Urinary bladder (tissue), 3 donors: ENCODE measurements at regions not wholly inside any gene's neighbourhood (a gene's known extent, or its start where the extent isn't known, plus 50 kb on each side); places are given as distances from the start of the nearest gene placed in this dataset.

Source experiments
- DNase-seq: peaks from one replicate; pipeline ENCODE4 v3.0.0-alpha.2; 2015; ENCODE audit errors: extremely low spot score
- H3K27ac ChIP-seq: one replicate; pipeline ENCODE4 v1.5.1; 2013; ENCODE audit warnings: low read depth, mild to moderate bottlenecking, moderate library complexity
- H3K36me3 ChIP-seq: one replicate; pipeline ENCODE4 v1.6.1; 2013; ENCODE audit warnings: mild to moderate bottlenecking, moderate library complexity; ENCODE audit not compliant: insufficient read depth
- H3K4me1 ChIP-seq: one replicate; pipeline ENCODE4 v1.6.1; 2013; ENCODE audit warnings: mild to moderate bottlenecking, moderate library complexity; ENCODE audit not compliant: insufficient read depth
- H3K4me3 ChIP-seq: one replicate; pipeline ENCODE4 v1.5.1; 2013; ENCODE audit warnings: low read depth, low read length
- WGBS: extraction: QIAGEN DNeasy Blood & Tissue Kit; methylation state at CpG from one replicate; pipeline ENCODE4 v1.1.7; 2013; 5-methylcytosine and 5-hydroxymethylcytosine counted together
- donor health status: healthy with polysubstance abuse.
- donor health status: healthy.

DNA sequence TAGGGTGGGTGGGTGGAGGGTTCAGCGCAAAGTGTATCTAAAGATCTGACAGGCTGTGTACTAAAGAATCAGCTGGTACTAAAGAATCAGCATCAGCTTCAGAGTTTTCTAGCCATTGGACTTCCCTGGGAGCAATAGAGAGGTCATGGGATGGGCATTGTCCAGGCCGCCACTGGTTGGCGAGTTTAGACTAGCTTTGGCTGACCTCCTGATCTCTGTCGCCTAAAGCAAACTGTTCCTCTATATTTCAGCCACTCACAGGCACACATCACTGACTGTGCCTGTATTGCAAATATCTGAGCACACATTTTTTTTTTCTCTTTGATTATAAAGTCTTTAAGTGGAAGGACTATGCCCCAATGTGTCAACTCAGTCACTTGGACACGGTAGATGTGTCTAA, 267.8 kb upstream of the SKOR2 start:
- Histone ChIP-seq H3K4me3 (no peak overlapping the region), H3K36me3 (no peaks in the 10 kb centered on the region), H3K27ac (no peak overlapping the region), H3K4me1 (no peaks in the 10 kb centered on the region)
- DNase-seq, result no peak
- WGBS, result 80% methylated on average over 5 of the region's 5 CpGs

DNA sequence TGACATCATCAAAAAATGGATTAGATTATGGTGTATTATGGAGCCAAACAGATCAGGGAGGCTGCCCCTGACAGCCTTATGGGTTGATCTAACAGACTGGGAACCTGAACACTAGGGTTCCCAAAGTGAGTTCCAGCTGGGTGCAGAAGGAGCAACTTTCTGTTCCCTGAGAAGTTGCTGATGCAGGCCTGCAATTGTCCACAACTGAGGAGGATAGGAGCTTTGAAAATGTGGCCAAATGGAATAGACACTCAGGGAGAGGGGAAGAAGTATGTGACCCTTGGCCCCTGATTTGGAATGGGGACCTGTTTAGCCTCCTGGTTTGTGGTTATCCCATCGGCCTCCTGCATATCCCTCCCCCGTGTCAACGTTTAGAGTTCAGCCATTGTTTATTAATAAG, 262.2 kb upstream of the SKOR2 start:
- Histone ChIP-seq H3K27ac (no peak overlapping the region), H3K4me1 (no peaks in the 10 kb centered on the region), H3K36me3 (no peaks in the 10 kb centered on the region), H3K4me3 (no peak overlapping the region)
- DNase-seq, result no peak
- 58% methylated on average over 3 of the region's 3 CpGs for WGBS

DNA sequence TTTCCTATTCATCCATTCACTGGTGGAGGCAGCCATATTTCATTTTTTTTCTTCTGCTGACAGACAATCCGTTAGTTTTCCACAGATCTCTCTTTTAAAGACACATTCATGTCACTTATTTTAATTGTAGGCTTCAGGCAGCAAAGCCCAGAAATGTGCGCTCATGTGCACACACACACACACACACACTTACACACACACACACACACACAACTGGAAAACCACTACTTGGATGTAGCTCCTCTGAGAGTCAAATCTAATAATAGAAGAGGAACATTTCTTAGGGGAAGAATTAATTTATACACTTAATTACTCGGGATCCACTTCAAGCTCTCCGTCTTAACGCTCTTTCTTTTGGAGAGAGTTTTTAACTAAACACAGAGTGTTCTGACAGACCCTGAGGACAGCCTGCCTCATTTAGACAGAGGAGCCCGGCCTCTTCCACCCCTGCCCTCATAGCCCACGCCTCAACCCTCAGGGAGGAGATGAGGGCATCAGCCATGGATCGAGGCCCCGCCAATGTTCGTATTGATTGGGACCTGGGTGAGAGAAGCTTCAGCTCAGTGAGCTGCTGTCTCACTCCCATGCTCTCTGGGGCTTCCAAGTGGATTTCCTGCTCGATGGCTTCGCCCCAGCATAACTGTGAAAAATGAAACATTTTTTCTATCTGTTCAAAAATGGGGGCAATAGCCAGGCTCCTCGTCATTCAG, 261.4 kb upstream of the SKOR2 start:
- no peak overlapping the region for H3K27ac ChIP-seq
- 85% methylated on average over 13 of the region's 13 CpGs for WGBS
- H3K4me3 ChIP-seq, result no peak overlapping the region
- H3K36me3 ChIP-seq, result no peaks in the 10 kb centered on the region
- DNase-seq, result no peak
- no peaks in the 10 kb centered on the region for H3K4me1 ChIP-seq

DNA sequence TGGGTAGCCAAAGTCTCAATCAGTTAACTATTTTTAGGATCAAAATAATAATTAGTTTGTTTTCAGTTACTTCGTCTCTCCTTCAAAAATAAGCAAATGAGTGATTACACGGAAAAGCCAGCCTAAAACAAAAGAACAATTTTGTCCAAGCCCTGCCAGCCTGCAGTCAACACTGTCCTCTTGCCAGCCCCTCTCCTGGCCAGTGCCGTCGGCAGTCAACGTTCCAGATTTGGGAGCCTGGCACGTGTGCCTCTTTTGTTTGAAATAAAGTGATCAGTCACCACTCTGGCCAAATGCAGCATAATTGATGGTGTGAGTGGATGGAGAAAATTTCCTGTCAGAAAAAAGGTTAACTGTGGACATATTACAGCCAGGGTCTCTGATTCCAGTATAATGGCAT, 260.6 kb upstream of the SKOR2 start:
- Histone ChIP-seq H3K4me1 (no peaks in the 10 kb centered on the region), H3K27ac (no peak overlapping the region), H3K36me3 (no peaks in the 10 kb centered on the region), H3K4me3 (no peak overlapping the region)
- WGBS, result 56% methylated on average over 6 of the region's 6 CpGs
- no peak for DNase-seq

DNA sequence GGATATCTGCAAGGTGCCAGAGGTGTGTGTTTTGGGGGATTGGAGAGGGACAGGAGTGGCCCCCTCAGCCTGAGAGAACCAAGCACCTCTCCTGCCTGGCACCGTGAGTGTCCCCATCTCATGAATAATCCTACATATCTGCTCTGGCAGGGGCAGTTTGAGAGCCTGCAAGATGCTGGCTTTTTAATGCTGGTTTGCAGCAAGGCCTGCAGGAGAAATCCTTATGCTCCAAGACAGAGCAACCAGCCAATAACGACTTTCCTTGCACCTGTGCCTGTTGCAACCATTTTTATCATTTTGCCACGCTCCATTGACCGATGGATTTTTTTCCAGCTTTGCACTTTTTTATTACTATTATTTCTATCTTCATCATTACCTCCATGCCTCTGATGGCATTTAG, 259.4 kb upstream of the SKOR2 start:
- DNase-seq, result no peak
- 91% methylated on average over 4 of the region's 4 CpGs for WGBS
- Histone ChIP-seq H3K27ac (no peak overlapping the region), H3K4me1 (no peaks in the 10 kb centered on the region), H3K36me3 (no peaks in the 10 kb centered on the region), H3K4me3 (no peak overlapping the region)

DNA sequence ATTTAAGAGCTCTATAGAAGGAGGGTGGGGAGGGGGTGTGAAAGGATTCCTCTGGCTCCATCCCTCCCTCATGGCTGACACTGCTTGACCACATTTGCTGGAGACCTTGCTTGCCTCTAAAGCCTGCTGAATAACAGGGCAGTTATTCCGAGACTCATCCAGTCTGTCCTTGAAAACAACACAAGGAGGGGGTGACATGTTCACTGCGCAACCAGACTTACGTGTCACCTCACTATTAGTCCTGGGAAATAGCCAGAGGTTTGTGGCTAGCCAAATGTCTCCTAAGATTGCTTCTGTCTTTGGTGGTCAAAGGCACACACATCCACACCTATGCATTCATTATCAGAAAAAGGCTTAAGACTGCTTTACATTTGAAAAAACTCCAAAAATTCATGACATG, 256.2 kb upstream of the SKOR2 start:
- Histone ChIP-seq H3K27ac (no peak overlapping the region), H3K36me3 (no peaks in the 10 kb centered on the region), H3K4me1 (no peaks in the 10 kb centered on the region), H3K4me3 (no peak overlapping the region)
- WGBS, result 64% methylated on average over 3 of the region's 3 CpGs
- DNase-seq, result no peak

DNA sequence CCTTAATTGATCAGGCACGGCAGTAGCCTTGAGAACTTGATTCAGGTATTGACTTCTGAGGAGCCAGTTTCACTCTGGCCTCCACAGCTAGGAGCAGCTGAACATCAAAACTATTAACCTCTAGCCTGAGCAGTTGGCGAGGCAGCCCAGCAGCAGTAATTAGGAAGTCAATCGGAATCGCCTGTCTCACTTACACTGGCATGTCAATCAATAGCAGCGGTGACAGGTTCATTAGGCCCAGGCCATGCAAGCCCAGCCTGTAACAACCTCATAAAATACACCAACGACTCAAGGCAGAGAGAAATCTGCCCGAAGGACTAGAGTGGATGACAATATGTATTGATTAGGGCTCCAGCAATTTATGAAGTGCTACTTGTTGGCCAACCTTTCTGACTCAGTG, 255.4 kb upstream of the SKOR2 start:
- WGBS, result 16% methylated on average over 7 of the region's 7 CpGs

DNA sequence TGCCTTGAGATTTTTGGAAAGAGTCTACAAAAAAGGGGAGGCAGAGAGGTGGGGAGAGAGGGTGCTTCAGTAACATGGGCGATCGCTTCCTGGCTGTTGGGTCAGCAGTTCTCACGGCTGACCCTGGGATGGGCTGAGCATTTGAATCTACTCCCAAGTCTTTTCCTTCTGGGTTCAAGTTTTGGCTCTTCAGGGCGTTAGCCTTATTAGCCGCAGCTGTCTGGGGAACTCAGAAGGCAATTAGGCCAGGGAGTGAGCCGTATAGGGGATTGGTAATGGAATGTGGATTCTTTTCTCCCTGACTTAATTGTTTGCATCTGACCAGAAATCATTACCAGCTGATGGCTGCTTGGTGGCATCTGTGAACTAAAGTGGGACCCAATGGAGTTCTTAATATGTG, 250.5 kb upstream of the SKOR2 start:
- Histone ChIP-seq H3K4me1 (no peaks in the 10 kb centered on the region), H3K4me3 (no peak overlapping the region), H3K27ac (no peak overlapping the region), H3K36me3 (no peaks in the 10 kb centered on the region)
- no peak for DNase-seq
- WGBS, result 43% methylated on average over 6 of the region's 6 CpGs

More for the DNA sequence above, 255.4 kb upstream of the SKOR2 start:
- H3K4me1 ChIP-seq, result no peaks in the 10 kb centered on the region
- no peak overlapping the region for H3K27ac ChIP-seq
- H3K4me3 ChIP-seq, result no peak overlapping the region
- DNase-seq, result no peak
- no peaks in the 10 kb centered on the region for H3K36me3 ChIP-seq

DNA sequence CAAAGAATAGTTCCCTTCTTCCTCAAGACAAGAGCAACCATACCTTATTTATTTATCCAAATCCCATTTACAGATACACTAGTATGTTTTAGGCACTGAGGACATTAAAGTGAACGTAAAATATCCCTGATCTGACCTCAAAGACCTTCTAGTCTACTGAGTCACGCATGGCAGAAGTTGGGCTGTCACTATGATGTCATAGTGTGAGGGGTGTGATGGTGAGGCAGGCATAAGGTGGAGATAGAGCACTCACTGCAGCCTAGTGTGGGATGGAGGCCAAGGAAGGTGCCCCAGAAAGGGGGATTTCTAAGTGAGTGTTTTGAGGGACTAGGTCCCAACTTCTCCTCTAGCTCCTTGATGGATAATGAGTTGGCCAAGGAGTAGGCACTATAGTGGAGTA, 249.5 kb upstream of the SKOR2 start:
- Histone ChIP-seq H3K27ac (no peak overlapping the region), H3K36me3 (no peaks in the 10 kb centered on the region), H3K4me3 (no peak overlapping the region), H3K4me1 (no peaks in the 10 kb centered on the region)
- WGBS, result 52% methylated on average over 2 of the region's 2 CpGs
- no peak for DNase-seq

DNA sequence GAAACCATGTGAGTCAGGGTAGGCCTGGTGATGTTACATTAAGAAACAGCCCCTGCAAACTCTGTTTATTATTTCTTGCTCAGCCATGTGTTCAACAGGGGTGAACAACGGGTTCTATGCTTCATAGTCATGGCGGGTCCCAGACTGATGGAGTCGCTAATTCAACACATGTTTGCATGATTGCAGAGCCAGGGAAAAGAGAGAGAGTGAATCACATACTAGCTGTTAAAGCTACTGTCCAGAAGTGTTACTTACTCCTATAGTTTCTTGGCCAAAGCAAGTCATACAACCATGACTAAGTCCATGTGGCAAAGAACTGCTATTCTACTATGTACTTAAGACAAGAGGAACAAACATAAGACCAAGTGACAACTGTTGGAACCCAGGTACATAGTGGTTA, 241.2 kb upstream of the SKOR2 start:
- 83% methylated on average over 3 of the region's 3 CpGs for WGBS
- no peak for DNase-seq
- Histone ChIP-seq H3K36me3 (no peaks in the 10 kb centered on the region), H3K27ac (no peak overlapping the region), H3K4me3 (no peak overlapping the region), H3K4me1 (no peaks in the 10 kb centered on the region)

DNA sequence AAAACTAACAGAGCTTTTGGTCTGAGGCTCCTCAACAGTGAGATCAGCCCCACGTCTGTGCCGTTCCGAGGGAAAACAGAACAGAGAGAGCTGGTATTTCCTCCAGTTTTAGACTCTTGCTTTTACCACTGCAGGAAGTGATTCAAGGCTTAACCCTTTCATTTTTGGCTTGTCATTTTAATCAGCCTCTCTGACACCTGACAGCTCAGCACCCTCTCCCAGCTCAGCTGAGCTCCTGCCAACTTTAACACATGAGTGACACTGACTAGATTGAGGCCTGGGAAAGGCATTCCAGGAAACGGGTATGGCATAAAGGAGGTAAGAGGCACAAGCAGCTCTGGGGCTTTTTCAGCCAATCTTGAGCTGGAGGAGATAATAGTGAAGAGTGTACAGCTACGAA, 239.4 kb upstream of the SKOR2 start:
- no peaks in the 10 kb centered on the region for H3K4me1 ChIP-seq
- no peak overlapping the region for H3K27ac ChIP-seq
- no peaks in the 10 kb centered on the region for H3K36me3 ChIP-seq
- H3K4me3 ChIP-seq, result no peak overlapping the region
- DNase-seq, result no peak
- 20% methylated on average over 5 of the region's 5 CpGs for WGBS

DNA sequence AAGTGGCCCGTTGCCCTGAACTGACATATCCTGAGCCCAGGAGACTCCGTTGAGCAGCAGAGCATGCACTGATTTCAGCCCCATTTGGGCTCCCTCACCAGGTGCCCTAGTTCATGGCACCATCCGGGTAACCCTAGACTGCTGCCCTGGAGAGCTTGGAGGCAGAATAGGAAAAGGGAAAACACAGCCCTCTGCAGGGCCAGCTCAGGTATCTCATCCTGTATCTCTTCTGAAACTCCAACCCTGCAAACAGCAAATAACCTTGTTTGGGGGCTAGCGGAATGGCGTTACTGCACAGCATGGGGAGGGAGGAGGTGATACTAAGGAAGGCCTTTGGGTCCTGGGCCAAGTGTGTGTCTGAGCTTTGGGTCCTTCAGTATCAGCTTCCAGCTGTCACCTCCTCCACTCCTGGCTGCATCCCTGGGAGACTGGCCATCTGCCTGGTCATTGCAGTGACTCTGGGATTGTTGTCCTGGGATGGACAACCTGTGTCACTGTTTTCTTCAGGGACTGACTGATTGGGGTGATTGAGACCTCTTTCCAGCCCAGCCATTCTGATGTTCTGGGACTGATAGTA, 233.8 kb upstream of the SKOR2 start:
- no peak for DNase-seq
- WGBS, result 60% methylated on average over 5 of the region's 5 CpGs
- no peak overlapping the region for H3K4me3 ChIP-seq
- no peaks in the 10 kb centered on the region for H3K36me3 ChIP-seq
- H3K4me1 ChIP-seq, result no peaks in the 10 kb centered on the region
- H3K27ac ChIP-seq, result no peak overlapping the region

DNA sequence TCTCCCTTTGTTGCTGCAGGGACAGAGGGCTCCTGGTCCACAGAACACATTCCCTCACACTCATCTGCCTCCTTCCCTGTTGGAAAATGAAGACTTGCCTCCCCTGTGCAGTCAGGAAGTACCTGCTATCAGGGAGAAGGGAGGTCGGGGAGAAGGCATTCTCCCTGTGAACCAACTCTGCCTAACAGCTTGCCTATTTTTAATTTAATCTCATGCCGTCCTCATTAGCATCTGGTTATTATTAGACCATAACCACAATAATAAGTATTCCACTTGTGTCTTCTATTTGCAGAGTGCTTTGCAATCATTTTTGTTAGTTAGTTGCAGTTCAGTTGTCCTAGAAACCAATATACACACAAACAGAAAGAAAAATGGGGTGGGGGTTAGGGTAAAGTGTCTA, 232.6 kb upstream of the SKOR2 start:
- no peak for DNase-seq
- WGBS, result 55% methylated on average over 2 of the region's 2 CpGs
- no peak overlapping the region for H3K27ac ChIP-seq

DNA sequence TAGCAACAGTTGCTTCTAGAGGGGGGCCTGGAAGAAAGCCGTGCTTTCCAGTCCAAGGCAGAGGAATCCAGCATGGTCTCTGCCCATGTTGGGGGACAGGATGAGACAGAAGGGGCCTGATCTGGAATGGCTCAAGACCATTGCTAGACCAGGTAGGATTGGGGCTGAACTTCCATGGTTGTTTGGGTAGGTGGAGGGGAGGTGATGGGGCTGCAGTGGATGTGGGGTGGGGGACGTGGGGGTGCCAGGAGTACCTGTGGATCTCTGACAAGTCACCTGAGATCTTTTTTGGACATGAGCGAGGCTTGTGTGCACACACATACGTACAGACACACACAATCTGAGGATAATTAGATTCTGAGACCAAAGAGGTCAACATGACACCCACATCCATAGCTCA, 228.7 kb upstream of the SKOR2 start:
- no peak for DNase-seq
- Histone ChIP-seq H3K4me1 (no peaks in the 10 kb centered on the region), H3K4me3 (no peak overlapping the region), H3K36me3 (no peaks in the 10 kb centered on the region), H3K27ac (no peak overlapping the region)
- WGBS, result 78% methylated on average over 4 of the region's 4 CpGs

More for the DNA sequence above, 232.6 kb upstream of the SKOR2 start:
- Histone ChIP-seq H3K36me3 (no peaks in the 10 kb centered on the region), H3K4me1 (no peaks in the 10 kb centered on the region), H3K4me3 (no peak overlapping the region)

DNA sequence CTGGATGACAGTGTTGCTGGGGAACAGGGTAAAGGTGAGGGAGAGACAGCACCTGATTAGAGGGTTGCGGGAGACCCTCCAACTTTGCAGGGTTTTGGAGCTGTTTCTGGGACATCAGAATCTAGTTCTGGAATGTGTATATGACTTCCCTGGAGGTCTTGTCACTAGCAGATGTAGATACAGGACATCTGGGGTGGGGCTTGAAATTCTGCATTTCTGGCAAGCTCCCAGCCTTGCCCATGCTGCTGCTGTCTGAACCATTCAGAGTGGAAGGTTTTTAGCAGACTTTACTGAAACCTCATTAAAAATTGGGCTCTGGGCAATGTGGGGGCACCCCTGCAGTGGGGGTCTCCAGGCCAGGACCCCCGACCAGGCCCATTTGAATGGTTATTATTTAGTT, 220.3 kb upstream of the SKOR2 start:
- H3K27ac ChIP-seq, result no peak overlapping the region
- no peak overlapping the region for H3K4me3 ChIP-seq
- DNase-seq, result no peak
- WGBS, result 55% methylated on average over 2 of the region's 2 CpGs
- no peaks in the 10 kb centered on the region for H3K36me3 ChIP-seq
- no peaks in the 10 kb centered on the region for H3K4me1 ChIP-seq
